Endothelial cell of umbilical vein (primary cell): ENCODE measurements at regions not wholly inside any gene's neighbourhood (a gene's known extent, or its start where the extent isn't known, plus 50 kb on each side); places are given as distances from the start of the nearest gene placed in this dataset.

ENCODE experiments used
- BruUV-seq: library from RNA; stranded (reverse); fragments of 400-500 nt; replicated peaks from 2 replicates; lab custom pipeline; 2021; lab: Mats Ljungman, UMichigan
- CTCF ChIA-PET: fragments of 300-600, 350-600 bp; sonication (Branson Sonifier 250); formaldehyde crosslinking; loops from one replicate; lab custom pipeline; 2021; ENCODE audit warnings: antibody characterized with exemption, inconsistent platforms; lab: Charles Lee
- POLR2A ChIA-PET: fragments of 300-600, 350-600 bp; sonication (Branson Sonifier 250); formaldehyde crosslinking; loops from one replicate; lab custom pipeline; 2021; ENCODE audit warnings: antibody characterized with exemption, inconsistent platforms; lab: Charles Lee
- DNase-seq: peaks from one replicate; pipeline ENCODE4 v3.0.0-alpha.2; 2011; ENCODE audit warnings: low read depth, low spot score
- FAIRE-seq: peaks from 2 replicates; lab custom pipeline; 2011; peaks lifted over from hg19 to GRCh38; lab: Jason Lieb, UNC
- H2AFZ ChIP-seq: 2 replicates; pipeline ENCODE4 v1.6.0; 2012; ENCODE audit warnings: low read depth, low read length, control low read depth, inconsistent platforms
- H3K27ac ChIP-seq: 2 replicates; pipeline ENCODE4 v1.5.1; 2011; ENCODE audit warnings: low read depth, mild to moderate bottlenecking, control low read depth, low read length, moderate library complexity; ENCODE audit not compliant: insufficient read depth
- H3K27me3 ChIP-seq, 2 experiments: 2 replicates each; pipeline versions ENCODE4 v1.6.0 to v1.6.1; 2011; ENCODE audit warnings: low read length in 2 of 2, mixed read lengths in 1 of 2; ENCODE audit not compliant: control insufficient read depth in 2 of 2, insufficient read depth in 2 of 2
- H3K36me3 ChIP-seq, 2 experiments: 2 replicates in 1 of 2; 3 replicates in 1 of 2; pipeline ENCODE4 v1.5.1; 2011; ENCODE audit warnings: low read length in 2 of 2, mild to moderate bottlenecking in 1 of 2, moderate library complexity in 1 of 2; ENCODE audit not compliant: control insufficient read depth in 2 of 2, insufficient read depth in 2 of 2; ENCODE audit errors: extremely low read depth in 1 of 2
- H3K4me1 ChIP-seq: 3 replicates; pipeline ENCODE4 v1.5.1; 2011; ENCODE audit warnings: mild to moderate bottlenecking, low read length; ENCODE audit not compliant: control insufficient read depth, insufficient read depth; ENCODE audit errors: extremely low read depth
- H3K4me2 ChIP-seq: 2 replicates; pipeline ENCODE4 v1.6.1; 2011; ENCODE audit warnings: low read length, control low read depth, mixed read lengths; ENCODE audit not compliant: insufficient read depth
- H3K4me3 ChIP-seq, 3 experiments: fragments of 200-600 bp in 1 of 3; sonication (generic), shearing (Covaris generic) in 1 of 3; replicated peaks in 1 of 3; 2 replicates each; pipeline ENCODE4 v1.5.1; 2011 to 2016; ENCODE audit warnings: control low read depth in 3 of 3, low read length in 3 of 3, mild to moderate bottlenecking in 2 of 3, inconsistent platforms in 1 of 3, low read depth in 1 of 3, moderate library complexity in 1 of 3; ENCODE audit not compliant: insufficient read depth in 1 of 3
- H3K79me2 ChIP-seq: 2 replicates; pipeline ENCODE4 v1.6.0; 2012; ENCODE audit warnings: low read length, inconsistent platforms; ENCODE audit not compliant: control insufficient read depth, insufficient read depth
- H3K9ac ChIP-seq: replicated peaks from 2 replicates; pipeline ENCODE3; 2011; ENCODE audit warnings: low read length, control low read depth; ENCODE audit not compliant: insufficient read depth; ENCODE audit errors: extremely low read depth
- H3K9me1 ChIP-seq: replicated peaks from 3 replicates; pipeline ENCODE4 v1.6.0; 2011; ENCODE audit warnings: mild to moderate bottlenecking, low read length; ENCODE audit not compliant: control insufficient read depth, insufficient read depth; ENCODE audit errors: extremely low read depth
- H3K9me3 ChIP-seq: replicated peaks from 2 replicates; pipeline ENCODE4 v1.5.1; 2012; ENCODE audit warnings: low read length, inconsistent platforms; ENCODE audit not compliant: control insufficient read depth, insufficient read depth
- H4K20me1 ChIP-seq: replicated peaks from 2 replicates; pipeline ENCODE3; 2011; ENCODE audit warnings: mild to moderate bottlenecking, low read length; ENCODE audit not compliant: control insufficient read depth, insufficient read depth; ENCODE audit errors: extremely low read depth
- CTCF ChIP-seq, 2 donors: IDR thresholded peaks; 1 replicate in 1 of 2; 2 replicates in 1 of 2; pipeline ENCODE4 v1.5.1; 2011; ENCODE audit warnings: low read length in 2 of 2, mild to moderate bottlenecking in 2 of 2, moderate library complexity in 2 of 2, control low read depth in 1 of 2, inconsistent platforms in 1 of 2, low read depth in 1 of 2; ENCODE audit not compliant: insufficient read depth in 1 of 2; ENCODE audit errors: extremely low read depth in 1 of 2
- EZH2 ChIP-seq: IDR thresholded peaks from 2 replicates; pipeline ENCODE4 v1.6.1; 2012; ENCODE audit warnings: borderline replicate concordance, low read depth, mild to moderate bottlenecking, moderate library complexity, low read length, inconsistent platforms; ENCODE audit not compliant: severe bottlenecking
- FOS ChIP-seq: IDR thresholded peaks from 2 replicates; pipeline ENCODE4 v1.6.1; 2011; ENCODE audit warnings: mild to moderate bottlenecking, low read length, moderate library complexity, borderline replicate concordance; ENCODE audit not compliant: insufficient read depth
- GATA2 ChIP-seq: IDR thresholded peaks from 2 replicates; pipeline ENCODE4 v1.7.0; 2011; ENCODE audit warnings: low read depth, mild to moderate bottlenecking, moderate library complexity, mixed read lengths, low read length; ENCODE audit not compliant: insufficient read length, insufficient read depth
- JUN ChIP-seq: IDR thresholded peaks from 2 replicates; pipeline ENCODE4 v1.6.1; 2011; ENCODE audit warnings: borderline replicate concordance, low read depth; ENCODE audit not compliant: insufficient read length, insufficient read depth
- MAX ChIP-seq: IDR thresholded peaks from 2 replicates; pipeline ENCODE4 v1.6.1; 2011; ENCODE audit not compliant: insufficient read depth, insufficient read length
- MYC ChIP-seq: IDR thresholded peaks from one replicate; pipeline ENCODE4 v1.6.1; 2011; ENCODE audit warnings: mild to moderate bottlenecking, low read depth, low read length
- POLR2A ChIP-seq: IDR thresholded peaks from 2 replicates; pipeline ENCODE4 v1.6.1; 2012; ENCODE audit warnings: low read depth, mild to moderate bottlenecking, control low read depth, low read length
- POLR2AphosphoS5 ChIP-seq: IDR thresholded peaks from 2 replicates; pipeline ENCODE4 v1.6.1; 2012; ENCODE audit warnings: low read depth, mild to moderate bottlenecking, control low read depth, low read length, moderate library complexity; ENCODE audit not compliant: insufficient read depth
- dilution Hi-C: fragments of 300-500 bp; cut with MboI; formaldehyde crosslinking; loops from one replicate; pipeline ENCODE4 v1.15.0; 2019; ENCODE audit warnings: low sequenced_read_pairs; ENCODE audit not compliant: extremely low pct_ligation_motif_present
- intact Hi-C: fragments of 100-400 bp; cut with micrococcal nuclease; formaldehyde crosslinking; loops from one replicate; pipeline ENCODE4 v1.10.0; 2022

- dilution Hi-C loops = no loop called here
- Histone ChIP-seq H3K9ac (no peak overlapping the region), H3K79me2 (no peaks in the 10 kb centered on the region), H4K20me1 (no peaks in the 10 kb centered on the region), H3K4me3 (no peak overlapping the region), H3K4me2 (no peak overlapping the region), H3K36me3 (no peaks in the 10 kb centered on the region), H2AFZ (no peak overlapping the region), H3K9me1 (no peaks in the 10 kb centered on the region), H3K27ac (no peak overlapping the region), H3K9me3 (no peaks in the 10 kb centered on the region), H3K27me3 (peaks cover 2% of the 10 kb centered on the region in 2 experiments), H3K4me1 (peaks cover 14% of the 10 kb centered on the region)
- intact Hi-C loops = no loop called here
- BruUV-seq = no TSS peak
- DNase-seq (no peak), FAIRE-seq (no peak)
- ChIA-PET POLR2A (no interaction called here), CTCF (interaction anchor here (1.0 kb wide), 1 partner anchor 76 kb away, joined by 4 read pairs; no protein-coding TSS in a partner anchor)
- TF ChIP-seq FOS (no peak), POLR2AphosphoS5 (no peak), POLR2A (no peak), MYC (no peak), EZH2 (no peak), MAX (no peak), GATA2 (no peak), CTCF (IDR thresholded peaks at IDR 0.05; ENCODE audit: extremely low read depth in 1 of 2, insufficient read depth in 1 of 2, low read depth in 1 of 2, low read length in 2 of 2) (no peak), JUN (no peak)
Measured at GRCh38 chr2:74766780-74767179, 67.1 kb upstream of the HK2 start.
